GM20431 (cell line): ENCODE measurements at regions not wholly inside any gene's neighbourhood (a gene's known extent, or its start where the extent isn't known, plus 50 kb on each side); places are given as distances from the start of the nearest gene placed in this dataset.
"Not testable (repeated sequence)": the region's sequence is repeated elsewhere in the genome, so short reads cannot be mapped to it uniquely, and the experiment has no call there.

ENCODE experiments used
- in situ Hi-C: fragments of 300-500 bp; cut with MseI, MboI; formaldehyde crosslinking; loops from one replicate; pipeline ENCODE4 v1.15.0; 2020; ENCODE audit warnings: low sequenced_read_pairs; ENCODE audit not compliant: unreplicated experiment

DNA sequence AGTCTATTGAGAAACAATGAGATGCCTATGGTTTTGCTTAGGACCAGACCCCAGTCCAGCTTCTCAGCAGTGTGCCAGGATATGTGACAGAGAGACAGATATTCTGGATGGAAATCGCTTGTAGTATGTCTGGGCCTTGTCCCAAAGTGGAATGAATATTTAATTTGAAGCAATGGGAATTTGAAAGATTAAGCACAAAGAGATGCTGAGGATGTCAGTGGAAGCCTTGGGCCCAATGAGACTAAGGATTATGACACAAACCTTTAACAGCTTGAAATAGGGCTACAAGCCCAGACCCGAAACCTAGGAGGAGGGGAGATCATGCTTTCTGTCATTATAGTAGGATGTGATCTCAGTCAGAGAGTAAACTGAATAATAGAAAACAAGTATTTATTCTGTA, 459.2 kb downstream of the FAT4 start:
- in situ Hi-C loops: no loop called here

DNA sequence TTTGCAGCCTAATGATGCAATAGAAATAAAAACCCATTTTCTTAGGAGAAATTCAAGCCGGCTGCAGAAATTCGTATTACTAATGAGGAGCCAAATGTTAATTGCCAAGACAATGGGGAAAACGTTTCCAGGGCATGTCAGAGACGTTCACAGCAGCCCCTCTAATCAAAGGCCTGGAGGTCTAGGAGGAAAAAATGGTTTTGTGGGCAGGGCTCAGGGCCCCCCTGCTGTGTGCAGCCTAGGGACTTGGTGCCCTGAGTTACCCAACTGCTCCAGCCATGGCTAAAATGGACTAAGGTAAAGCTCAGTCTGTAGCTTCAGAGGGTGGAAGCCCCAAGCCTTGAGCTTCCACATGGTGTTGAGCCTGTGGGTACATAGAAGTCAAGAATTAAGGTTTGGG, 461.4 kb downstream of the FAT4 start:
- in situ Hi-C loops: no loop called here

DNA sequence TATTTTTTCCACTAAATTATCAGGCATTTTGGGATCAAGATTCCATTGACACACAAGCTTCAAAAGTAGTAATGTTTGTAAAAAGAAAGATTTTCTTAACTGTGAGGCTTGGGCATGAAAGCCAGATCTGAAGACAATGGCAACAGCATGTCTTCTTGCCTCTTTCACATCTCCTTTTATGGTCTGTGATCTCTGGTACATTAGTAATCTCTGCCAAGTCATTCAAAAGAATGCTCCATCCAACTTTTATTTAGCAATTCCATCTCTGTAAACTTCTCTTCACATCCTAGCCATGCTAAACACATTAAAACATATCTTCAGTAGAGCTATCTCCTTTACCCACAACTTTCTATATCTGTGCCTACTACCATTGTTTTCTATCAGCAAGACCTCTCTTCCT, 465.4 kb downstream of the FAT4 start:
- in situ Hi-C loops: no loop called here

DNA sequence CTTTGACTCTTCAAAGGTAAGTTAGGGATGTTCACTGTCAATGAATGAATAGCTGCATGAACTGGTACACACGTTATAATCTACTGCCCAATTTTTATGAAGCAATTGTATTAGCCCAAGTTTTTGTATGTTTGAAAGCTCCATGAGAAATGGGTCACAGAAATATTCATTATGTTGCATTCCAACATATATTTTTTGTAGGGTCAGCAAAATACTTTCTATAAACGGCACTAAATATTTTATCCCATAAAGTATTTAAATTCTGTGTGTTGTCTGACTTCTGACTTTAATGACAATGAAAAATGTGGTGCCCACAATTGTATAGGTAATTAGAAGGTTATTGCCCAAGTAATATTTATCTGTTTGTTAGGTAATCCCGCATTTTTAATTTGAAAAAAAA, 466.0 kb downstream of the FAT4 start:
- in situ Hi-C loops: no loop called here

DNA sequence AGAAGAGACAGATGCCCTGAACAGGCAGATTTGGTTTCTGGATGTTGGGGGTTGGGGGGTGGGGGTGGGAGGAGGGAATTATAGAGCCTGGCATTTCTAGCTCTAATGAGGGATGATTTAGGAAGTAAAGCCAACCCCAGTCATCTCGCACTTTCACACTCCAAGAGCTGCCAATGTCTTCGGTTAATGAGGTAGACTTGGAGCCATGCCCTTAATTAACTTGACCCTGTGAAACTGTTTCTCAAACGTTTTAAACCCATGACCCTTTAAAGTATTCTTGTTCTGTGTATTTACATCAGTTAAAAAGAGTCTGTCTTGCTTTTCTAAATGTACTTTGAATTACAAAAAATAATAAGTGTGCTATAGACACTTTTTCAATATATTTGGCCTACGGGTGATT, 466.9 kb downstream of the FAT4 start:
- in situ Hi-C loops: no loop called here

DNA sequence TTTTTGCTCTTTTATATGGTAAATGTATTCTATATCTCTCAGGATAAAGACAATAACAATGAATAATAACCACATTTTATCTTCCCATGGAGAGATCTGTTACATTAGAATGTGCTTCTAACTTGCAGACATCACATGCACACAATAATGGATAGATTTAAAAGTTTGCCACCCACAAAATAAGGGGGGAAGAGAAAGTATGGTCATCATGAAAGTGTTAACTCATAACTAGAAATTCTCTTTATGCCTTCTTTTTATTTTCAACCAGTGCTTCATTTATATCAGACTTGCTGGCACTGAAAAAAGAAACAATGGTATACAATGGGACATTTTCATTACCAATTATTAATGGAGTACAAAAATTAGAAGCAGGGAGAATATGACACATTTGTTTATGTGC, 470.0 kb downstream of the FAT4 start:
- in situ Hi-C loops: no loop called here

DNA sequence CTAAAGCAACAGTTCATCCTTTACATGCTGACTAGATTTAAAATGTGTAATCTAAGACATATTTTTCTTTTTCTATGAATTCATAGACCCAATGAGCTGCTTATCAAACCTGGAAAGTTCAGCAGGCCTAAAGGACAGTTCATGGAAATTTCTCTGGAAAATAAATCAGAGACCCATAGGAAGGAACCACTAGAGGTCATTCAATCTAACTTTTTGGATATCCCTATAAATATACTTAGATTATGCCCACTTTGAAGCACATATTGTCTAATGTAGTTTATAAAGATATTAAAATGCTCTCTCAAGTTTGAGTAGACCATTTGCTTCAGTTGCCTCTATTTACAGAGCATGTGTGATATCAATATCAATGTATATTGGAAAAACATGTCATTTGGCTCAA, 473.0 kb downstream of the FAT4 start:
- in situ Hi-C loops: no loop called here

DNA sequence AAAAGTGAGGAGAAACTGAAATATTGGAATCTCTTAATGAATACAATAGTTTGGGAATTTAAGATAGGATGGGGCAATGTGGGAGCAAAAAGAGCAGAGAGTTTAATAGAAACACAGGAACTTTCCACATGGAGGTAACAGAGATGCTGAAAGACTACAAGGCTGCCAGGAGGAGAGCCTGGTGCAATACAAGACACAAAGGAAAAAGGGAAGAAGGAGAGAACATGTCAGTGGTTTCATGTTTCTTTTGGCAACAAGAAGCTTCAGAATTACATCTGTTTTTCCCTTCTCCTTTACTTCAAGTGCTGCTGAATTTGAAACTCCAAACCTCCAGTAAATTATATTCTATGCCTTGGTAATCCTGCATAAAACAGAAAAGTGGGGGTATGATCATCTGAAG, 474.3 kb downstream of the FAT4 start:
- in situ Hi-C loops: no loop called here

DNA sequence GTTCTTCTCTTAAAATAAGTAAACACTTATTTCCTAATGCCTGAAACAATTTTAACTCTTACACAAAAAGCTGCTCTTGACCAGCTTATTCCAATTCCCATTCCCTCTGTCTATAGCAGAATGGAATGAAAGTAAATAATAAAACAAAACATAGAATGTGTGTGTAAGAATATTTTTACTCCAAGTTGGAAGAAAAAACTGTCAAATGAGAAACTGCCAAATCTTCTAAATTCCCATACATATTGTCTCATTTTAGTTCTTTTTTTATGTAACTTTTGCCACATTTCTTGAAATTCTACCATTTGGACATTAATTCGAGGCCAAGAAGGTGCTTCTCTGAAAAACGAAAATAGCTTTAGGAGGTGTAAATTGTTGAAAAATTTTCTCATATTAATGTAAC, 477.1 kb downstream of the FAT4 start:
- in situ Hi-C loops: no loop called here

DNA sequence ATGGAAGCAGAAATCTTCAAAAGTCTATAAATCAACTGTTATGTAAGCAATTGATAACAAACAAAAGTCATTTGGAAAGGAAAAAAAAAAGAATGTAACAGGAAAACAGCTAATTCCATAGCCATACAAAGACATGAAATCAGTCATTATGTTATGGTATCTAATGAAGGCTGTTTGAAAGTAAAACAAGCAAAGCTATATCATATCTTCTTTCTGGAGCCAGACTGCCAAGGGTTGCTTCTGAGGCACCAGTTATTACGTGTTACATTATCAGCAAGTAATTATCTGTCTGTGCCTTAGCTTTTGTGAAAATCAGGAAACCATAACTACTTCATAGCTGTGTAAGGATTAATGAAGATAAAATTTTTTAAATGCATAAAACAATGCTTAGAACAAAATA, 480.2 kb downstream of the FAT4 start:
- in situ Hi-C loops: no loop called here

DNA sequence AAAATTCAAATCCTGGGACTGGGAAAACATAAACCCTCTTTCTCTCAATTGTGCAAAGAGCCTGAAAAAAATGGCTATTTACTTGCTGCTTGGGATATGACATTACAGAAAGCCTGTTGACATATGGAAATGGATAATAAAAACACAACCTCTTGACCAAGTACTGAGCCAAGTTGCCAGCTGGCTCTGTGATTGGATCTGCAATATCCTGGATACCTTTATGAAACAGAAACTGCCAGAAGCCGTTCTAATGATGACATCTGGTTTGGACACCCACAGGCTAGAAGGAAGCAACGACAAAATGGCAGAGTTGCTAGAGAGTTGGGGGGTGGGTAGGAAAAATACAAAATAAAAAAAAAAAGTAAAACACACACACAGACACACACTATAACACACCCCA, 481.4 kb downstream of the FAT4 start:
- in situ Hi-C loops: no loop called here

DNA sequence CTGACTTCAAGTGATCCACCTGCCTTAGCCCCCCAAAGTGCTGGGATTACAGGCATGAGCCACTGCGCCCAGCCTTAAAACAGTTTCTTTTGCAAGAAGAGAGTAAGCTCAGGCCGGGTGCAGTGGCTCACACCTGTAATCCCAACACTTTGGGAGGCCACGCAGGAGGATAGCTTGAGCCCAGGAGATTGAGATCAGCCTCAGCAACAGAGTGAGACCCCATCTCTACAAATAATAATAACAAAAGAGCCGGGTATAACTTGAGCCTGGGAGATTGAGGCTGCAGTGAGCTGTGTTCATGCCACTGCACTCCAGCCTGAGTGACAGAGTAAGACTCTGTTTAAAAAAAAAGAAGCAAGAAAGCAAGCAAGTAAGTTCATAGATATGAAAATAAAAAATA, 482.9 kb downstream of the FAT4 start:
- in situ Hi-C loops: not testable (repeated sequence)

DNA sequence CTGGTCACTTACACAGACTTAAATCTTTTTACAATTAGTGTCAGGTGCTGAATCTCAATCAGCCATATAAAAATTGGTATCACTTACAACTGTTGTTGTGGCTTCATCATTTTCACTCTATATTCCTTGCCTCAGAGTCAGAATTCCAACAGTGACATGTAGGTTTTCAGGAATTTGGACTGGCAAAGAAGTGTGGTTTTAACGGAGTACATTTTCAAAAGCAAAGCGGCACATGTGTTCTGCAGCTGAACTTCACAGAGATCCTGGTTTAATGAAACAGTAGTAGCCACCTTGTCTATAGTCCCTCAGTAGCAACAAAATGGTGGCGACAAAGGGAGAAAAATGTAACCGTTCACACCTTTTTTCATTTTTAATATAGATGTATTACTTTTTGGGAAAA, 486.6 kb downstream of the FAT4 start:
- in situ Hi-C loops: no loop called here

DNA sequence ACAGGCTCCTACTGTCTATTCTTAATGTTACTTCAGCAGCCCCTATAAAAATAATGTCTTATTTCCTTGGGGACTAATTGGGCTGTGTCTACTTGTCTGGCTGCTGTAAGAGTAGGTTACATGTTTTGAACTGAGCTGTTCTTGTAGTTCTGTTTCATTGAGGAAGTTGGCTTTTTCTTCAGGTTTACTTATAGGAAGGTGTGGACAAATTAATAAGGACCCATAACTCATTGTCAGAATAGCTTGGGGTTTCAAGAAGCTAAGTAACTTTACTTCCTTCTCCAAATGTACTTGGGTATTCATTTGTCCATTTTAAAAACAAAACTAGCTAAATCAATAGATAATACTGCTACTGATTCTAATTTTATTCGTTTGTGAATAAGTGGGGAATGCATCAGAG, 487.2 kb downstream of the FAT4 start:
- in situ Hi-C loops: no loop called here

DNA sequence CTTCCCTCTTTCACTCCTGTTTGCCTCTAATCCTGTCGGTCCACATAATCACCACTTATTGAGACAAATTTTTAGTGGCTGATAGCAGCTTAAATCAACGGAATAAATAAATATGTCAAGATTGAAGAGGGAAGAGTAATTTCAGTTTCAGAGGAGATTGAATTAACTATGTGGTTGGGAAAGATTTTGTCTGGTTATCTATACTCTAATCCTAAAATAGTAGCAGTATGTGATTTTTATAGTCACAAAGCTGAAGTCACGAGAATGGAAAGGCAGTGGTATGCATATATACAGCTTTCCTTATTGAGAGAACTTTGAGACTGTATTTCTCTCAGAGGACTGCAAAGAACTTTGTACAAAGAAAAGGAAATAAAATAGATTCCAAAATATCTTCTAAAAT, 493.3 kb downstream of the FAT4 start:
- in situ Hi-C loops: no loop called here

DNA sequence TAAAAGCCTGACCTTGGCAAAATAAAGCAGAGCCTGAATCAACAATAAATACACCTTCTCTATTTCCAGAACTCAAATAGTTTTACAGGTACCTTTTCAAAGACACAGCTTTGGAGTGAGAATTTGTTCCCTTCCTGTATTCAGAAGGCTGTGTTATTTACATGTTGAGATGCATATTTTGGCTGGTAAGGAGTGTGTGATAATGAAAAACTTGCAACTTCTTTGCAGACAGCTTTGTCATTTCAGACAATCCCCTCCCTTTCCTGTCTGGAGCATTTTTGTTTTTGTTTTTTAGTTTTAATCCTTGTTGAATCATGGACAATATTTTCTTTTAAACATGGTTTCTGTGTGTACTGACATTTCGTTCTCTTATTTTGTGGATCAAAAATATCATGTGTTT, 493.8 kb downstream of the FAT4 start:
- in situ Hi-C loops: no loop called here

DNA sequence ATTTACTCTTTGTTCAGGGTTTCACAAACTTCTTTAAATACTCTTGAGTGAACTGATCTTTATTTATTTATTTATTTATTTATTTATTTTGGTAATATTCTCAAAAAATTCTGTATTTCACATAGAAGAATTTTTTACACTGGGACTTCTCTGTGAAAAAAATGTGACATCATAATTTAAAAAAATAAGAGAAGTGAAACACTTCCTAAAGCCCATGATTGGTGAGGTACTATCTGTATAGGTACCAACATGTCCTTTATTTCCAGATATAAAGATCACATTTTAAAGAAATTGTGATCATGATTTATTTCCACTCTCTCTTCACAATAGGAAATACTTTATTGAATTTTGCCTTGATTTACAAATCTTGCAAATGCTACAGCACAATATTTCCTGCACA, 497.1 kb downstream of the FAT4 start:
- in situ Hi-C loops: no loop called here

DNA sequence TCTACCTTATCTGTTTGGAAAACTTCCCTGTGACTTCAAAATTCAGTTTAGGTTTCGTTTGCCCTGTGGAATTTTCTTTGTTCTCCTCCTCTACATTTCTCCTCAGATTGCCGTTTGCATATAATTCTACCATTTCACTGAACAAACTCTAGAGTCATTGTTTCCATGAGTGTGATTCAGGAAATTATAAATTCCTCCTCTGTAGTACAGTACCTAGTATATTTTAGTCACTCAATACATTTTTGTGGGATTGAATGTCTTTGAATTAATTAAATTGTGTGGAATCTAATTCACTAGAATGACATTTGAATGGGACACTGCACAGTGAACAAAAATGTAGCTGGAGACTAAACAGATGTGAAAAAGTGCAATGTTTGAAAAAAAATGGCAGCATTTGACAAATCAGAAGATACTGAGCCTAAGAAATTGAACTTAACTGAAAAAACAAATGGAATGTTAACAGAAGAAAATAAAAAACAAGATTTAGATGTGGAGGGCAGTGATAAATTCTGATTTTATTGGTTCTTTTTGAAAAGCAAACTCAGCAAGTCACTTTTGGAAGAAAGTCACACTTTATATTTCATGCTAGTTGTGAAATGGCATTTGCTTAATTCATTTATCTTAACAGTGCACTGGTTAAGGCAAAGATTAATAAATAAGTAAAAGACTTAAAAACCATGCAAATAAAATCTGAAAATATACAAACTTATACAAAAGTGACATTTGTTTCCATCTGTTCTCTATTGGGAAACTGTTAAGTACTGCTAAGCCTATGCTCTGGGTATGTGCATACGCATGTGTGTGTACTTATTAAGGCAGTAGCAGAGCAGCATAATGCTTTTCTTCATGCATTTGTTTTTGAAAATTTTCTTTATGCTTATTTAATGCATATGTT, 512.3 kb downstream of the FAT4 start:
- in situ Hi-C loops: no loop called here

DNA sequence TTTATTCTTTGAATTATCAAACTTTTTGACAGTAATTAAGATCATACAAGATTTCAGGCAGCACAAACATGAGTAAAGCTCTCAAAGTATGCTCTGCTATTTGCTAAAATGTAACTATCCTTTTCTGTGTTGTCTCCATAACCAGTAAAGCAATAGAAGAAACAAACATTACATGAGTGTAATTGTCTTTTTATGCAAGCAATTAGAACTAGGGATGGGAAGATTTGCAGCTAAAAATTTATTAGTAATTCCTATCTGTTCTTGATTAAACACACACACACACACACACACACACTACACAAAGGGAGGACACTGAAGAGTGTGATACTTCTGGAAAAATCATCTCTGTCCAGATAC, 512.9 kb downstream of the FAT4 start:
- in situ Hi-C loops: no loop called here

DNA sequence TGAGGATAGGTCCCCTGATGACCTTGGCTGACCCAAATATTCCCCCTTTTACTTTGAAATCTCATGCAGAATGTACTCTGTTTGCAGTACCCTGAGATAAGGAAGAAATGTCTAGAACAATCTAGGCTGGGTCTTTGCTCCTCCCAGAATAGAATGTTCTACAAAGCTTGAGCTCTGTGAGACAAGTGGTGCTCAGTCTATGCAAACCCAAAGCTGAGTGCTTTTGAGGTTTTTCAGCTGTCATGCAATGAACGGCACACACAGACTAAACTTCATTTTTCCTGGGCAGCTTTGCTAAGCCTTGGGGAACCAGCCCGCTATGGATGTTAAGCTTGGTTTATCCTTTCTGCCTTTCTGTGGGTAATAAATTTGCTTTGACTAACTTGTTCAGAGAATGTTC, 513.6 kb downstream of the FAT4 start:
- in situ Hi-C loops: no loop called here

DNA sequence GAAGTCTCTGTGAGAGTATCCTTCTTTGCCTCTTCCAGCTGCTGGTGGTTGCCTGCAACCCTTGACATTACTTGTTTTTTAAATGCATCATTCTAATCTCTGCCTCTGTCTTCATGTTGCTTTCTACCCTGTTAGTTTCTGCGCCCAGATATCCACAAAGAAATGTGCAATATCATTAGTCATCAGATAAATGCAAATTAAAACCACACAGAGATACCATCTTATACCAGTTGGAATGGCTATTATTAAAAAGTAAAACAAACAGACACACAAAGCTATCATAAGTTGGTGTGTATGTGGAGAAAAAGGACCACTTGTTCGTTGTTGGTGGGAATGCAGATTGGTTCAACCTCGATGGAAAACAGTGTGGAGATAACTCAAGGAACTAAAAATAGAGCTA, 517.4 kb downstream of the FAT4 start:
- in situ Hi-C loops: no loop called here

DNA sequence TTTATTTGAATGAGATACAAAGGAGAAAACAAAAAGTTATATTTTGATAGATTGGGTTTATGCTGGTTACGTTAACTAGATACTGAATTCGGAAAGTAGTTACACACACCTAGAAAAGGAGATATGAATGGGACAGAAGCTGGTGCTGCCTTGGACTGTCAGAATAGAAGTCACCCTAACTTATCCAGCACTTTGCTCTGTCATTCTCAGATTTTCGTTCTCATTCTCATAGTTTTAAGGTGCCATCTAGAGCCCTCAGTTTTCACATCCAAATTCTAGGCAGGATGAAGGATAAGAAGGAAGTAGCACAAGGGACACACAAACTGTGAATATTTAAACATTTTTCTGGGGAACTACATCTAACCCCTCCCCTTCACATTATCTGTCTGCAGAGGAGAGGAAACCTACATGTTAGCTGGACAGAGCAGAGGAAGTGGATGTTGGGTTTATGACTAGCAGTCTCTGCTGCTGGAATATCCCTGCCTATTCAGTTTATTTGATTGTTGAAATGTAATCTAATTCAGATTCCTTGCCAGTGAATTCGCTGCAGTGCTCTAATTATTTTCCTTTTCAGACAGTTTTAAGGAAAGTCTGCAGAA, 521.9 kb downstream of the FAT4 start:
- in situ Hi-C loops: no loop called here
